Tibial nerve (tissue), 3 donors: ENCODE measurements at regions not wholly inside any gene's neighbourhood (a gene's known extent, or its start where the extent isn't known, plus 50 kb on each side); places are given as distances from the start of the nearest gene placed in this dataset.

Experiments used
- POLR2A ChIP-seq, 2 donors: fragments of 450-650 bp; IDR thresholded peaks; one replicate each; pipeline ENCODE4 v1.6.1; 2017; ENCODE audit warnings: antibody characterized with exemption in 2 of 2, mild to moderate bottlenecking in 2 of 2, moderate library complexity in 2 of 2
- TF ChIP-seq, protein P1 (sequence below), 5 experiments: fragments of 200-600 bp in 3 of 5; fragments of 450-650 bp in 2 of 5; sonication (generic) in 3 of 5; IDR thresholded peaks; one replicate each; pipeline ENCODE4 v1.5.1; 2016 to 2019; ENCODE audit warnings: antibody characterized with exemption in 5 of 5, mild to moderate bottlenecking in 3 of 5, moderate library complexity in 2 of 5

DNA sequence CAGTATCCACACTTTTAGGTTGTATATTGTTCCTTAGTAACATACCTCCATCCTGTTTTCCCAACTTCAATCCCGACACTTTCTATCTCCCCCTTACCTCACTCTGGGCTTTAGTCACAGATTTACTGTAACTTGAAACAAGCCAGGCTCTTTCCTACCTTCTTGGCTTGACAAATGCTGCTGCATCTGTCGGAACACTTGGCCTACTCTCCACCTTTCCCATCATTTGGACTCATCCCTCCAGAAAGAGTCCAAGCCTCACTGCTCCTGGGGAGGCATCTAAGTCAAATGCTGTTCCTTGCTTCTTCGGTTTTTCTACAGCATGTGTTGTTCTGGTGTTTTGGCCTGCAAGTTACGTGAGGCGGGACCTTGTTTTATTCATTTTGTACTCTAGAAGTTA lies 142.4 kb downstream of the DACT1 start:
- TF ChIP-seq, protein P1, sequence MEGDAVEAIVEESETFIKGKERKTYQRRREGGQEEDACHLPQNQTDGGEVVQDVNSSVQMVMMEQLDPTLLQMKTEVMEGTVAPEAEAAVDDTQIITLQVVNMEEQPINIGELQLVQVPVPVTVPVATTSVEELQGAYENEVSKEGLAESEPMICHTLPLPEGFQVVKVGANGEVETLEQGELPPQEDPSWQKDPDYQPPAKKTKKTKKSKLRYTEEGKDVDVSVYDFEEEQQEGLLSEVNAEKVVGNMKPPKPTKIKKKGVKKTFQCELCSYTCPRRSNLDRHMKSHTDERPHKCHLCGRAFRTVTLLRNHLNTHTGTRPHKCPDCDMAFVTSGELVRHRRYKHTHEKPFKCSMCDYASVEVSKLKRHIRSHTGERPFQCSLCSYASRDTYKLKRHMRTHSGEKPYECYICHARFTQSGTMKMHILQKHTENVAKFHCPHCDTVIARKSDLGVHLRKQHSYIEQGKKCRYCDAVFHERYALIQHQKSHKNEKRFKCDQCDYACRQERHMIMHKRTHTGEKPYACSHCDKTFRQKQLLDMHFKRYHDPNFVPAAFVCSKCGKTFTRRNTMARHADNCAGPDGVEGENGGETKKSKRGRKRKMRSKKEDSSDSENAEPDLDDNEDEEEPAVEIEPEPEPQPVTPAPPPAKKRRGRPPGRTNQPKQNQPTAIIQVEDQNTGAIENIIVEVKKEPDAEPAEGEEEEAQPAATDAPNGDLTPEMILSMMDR (IDR thresholded peaks at IDR 0.05), result no peak
- TF ChIP-seq POLR2A (IDR thresholded peaks at IDR 0.05), result no peak
